Liver (tissue), 3 donors: ENCODE measurements at regions not wholly inside any gene's neighbourhood (a gene's known extent, or its start where the extent isn't known, plus 50 kb on each side); places are given as distances from the start of the nearest gene placed in this dataset.

Experiments
- CTCF ChIP-seq: fragments of 150-350 bp; IDR thresholded peaks from 2 replicates; pipeline ENCODE4 v1.5.1; 2017; ENCODE audit warnings: improper control_type of control experiment, low read depth, low read length; ENCODE audit not compliant: missing input control
- MAX ChIP-seq: IDR thresholded peaks from 2 replicates; pipeline ENCODE4 v1.6.1; 2016; ENCODE audit warnings: antibody characterized with exemption
- RAD21 ChIP-seq, 2 donors: IDR thresholded peaks; 2 replicates each; pipeline ENCODE4 v1.6.1; 2016; ENCODE audit warnings: antibody characterized with exemption in 2 of 2, mild to moderate bottlenecking in 2 of 2
- TAF1 ChIP-seq: conservative IDR thresholded peaks from 2 replicates; pipeline ENCODE4 v1.6.1; 2016; ENCODE audit warnings: antibody characterized with exemption, mild to moderate bottlenecking
- YY1 ChIP-seq: IDR thresholded peaks from 2 replicates; pipeline ENCODE4 v1.6.1; 2016; ENCODE audit warnings: antibody characterized with exemption, mild to moderate bottlenecking
- donor health status: healthy.
- donor health status: healthy.

- no peak for TF ChIP-seq TAF1
- no peak for TF ChIP-seq CTCF
- no peak for TF ChIP-seq RAD21 (IDR thresholded peaks at IDR 0.05)
- no peak for TF ChIP-seq MAX
- TF ChIP-seq YY1: no peak
Measured at GRCh38 chr14:59038746-59039145, 149.7 kb upstream of the DAAM1 start.
